ENCODE measurements at regions not wholly inside any gene's neighbourhood (a gene's known extent, or its start where the extent isn't known, plus 50 kb on each side); places are given as distances from the start of the nearest gene placed in this dataset.

DNA sequence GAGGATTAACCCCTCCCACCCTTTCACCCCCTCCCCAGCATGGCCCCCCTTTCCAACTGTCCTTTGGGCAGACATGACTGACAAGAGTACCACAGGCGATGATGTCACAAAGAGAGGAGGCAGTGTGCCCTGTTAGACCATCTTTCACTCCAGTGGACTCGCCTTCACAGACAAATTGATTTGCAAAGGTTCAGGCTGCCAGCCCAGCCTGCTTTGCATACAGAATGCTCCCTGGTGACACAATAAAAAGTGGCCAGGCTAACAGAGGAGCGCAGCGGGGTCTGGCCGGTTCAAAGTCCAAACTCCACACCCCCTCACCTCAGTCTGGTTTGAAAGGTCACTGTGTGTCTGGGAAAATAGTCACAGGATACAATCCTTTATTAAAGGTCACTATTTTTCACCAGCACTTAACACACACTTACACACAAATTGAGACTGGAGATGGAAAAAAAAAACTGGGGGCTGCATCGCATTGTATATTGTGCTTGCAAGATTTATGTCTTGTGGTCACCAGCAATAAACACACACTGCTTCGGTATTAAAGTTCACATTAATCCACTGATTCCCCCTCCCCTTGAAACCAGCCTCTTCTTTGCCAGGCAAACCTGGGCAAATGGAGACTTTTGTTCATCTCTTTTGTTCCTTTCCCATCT lies 236.9 kb downstream of the BCL11A start:
- TF ChIP-seq MAZ (IDR thresholded peaks at IDR 0.05; ENCODE audit: borderline replicate concordance, low read depth, low read length) = no peak
- TF ChIP-seq, protein P1, sequence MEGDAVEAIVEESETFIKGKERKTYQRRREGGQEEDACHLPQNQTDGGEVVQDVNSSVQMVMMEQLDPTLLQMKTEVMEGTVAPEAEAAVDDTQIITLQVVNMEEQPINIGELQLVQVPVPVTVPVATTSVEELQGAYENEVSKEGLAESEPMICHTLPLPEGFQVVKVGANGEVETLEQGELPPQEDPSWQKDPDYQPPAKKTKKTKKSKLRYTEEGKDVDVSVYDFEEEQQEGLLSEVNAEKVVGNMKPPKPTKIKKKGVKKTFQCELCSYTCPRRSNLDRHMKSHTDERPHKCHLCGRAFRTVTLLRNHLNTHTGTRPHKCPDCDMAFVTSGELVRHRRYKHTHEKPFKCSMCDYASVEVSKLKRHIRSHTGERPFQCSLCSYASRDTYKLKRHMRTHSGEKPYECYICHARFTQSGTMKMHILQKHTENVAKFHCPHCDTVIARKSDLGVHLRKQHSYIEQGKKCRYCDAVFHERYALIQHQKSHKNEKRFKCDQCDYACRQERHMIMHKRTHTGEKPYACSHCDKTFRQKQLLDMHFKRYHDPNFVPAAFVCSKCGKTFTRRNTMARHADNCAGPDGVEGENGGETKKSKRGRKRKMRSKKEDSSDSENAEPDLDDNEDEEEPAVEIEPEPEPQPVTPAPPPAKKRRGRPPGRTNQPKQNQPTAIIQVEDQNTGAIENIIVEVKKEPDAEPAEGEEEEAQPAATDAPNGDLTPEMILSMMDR (IDR thresholded peaks at IDR 0.05) = no peak
- no peak for TF ChIP-seq MYC (IDR thresholded peaks at IDR 0.05; ENCODE audit: borderline replicate concordance, low read length)
- no peak for TF ChIP-seq NR3C1 (IDR thresholded peaks at IDR 0.05)
- TF ChIP-seq TFCP2L1 (CRISPR knock-in tag; IDR thresholded peaks at IDR 0.05) = no peak
- no peak for TF ChIP-seq JUN (IDR thresholded peaks at IDR 0.05)
- TF ChIP-seq JUNB (IDR thresholded peaks at IDR 0.05) = no peak
- TF ChIP-seq POLR2A (IDR thresholded peaks at IDR 0.05; ENCODE audit: low read length) = no peak
- TF ChIP-seq, protein P2, sequence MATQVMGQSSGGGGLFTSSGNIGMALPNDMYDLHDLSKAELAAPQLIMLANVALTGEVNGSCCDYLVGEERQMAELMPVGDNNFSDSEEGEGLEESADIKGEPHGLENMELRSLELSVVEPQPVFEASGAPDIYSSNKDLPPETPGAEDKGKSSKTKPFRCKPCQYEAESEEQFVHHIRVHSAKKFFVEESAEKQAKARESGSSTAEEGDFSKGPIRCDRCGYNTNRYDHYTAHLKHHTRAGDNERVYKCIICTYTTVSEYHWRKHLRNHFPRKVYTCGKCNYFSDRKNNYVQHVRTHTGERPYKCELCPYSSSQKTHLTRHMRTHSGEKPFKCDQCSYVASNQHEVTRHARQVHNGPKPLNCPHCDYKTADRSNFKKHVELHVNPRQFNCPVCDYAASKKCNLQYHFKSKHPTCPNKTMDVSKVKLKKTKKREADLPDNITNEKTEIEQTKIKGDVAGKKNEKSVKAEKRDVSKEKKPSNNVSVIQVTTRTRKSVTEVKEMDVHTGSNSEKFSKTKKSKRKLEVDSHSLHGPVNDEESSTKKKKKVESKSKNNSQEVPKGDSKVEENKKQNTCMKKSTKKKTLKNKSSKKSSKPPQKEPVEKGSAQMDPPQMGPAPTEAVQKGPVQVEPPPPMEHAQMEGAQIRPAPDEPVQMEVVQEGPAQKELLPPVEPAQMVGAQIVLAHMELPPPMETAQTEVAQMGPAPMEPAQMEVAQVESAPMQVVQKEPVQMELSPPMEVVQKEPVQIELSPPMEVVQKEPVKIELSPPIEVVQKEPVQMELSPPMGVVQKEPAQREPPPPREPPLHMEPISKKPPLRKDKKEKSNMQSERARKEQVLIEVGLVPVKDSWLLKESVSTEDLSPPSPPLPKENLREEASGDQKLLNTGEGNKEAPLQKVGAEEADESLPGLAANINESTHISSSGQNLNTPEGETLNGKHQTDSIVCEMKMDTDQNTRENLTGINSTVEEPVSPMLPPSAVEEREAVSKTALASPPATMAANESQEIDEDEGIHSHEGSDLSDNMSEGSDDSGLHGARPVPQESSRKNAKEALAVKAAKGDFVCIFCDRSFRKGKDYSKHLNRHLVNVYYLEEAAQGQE (IDR thresholded peaks at IDR 0.05) = no peak
- no peak for TF ChIP-seq ZFP36 (IDR thresholded peaks at IDR 0.05; ENCODE audit: borderline replicate concordance, partially characterized antibody)
- no peak for TF ChIP-seq RFX5 (IDR thresholded peaks at IDR 0.05)
- TF ChIP-seq RCOR1 (IDR thresholded peaks at IDR 0.05; ENCODE audit: low read depth, low read length) = no peak
- TF ChIP-seq CHD2 (IDR thresholded peaks at IDR 0.05; ENCODE audit: low read length, partially characterized antibody) = no peak

Measured in A549 (cell line).